ENCODE measurements at regions not wholly inside any gene's neighbourhood (a gene's known extent, or its start where the extent isn't known, plus 50 kb on each side); places are given as distances from the start of the nearest gene placed in this dataset.

DNA sequence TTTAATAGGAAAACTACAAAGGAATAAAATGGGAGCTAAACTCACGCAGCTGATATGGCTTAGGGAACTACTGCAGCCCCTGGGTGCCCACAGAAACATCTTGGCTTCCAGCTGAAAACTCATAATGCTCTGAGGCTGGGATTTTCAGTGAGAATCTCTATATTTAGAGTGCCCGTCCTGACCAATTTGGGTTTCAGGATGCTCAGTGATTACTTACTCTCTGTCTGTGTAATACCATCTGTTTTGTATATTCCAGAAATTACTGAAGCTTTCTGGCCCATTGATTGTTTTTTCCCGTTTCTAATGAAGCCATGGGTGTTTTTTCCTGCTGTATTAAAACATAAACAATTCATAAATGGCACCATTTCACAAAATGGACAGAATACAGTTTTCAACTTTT is 50.6 kb upstream of the ZNF385D start:
- Histone ChIP-seq H3K4me3 (ENCODE audit: low read length) (no peak overlapping the region), H3K27me3 (ENCODE audit: control insufficient read depth in 1 of 2, insufficient read depth in 2 of 2, low read length in 2 of 2) (no peaks in the 10 kb centered on the region), H3K9me3 (ENCODE audit: control insufficient read depth in 1 of 2, insufficient read depth in 1 of 2, low read length in 2 of 2) (peaks cover 4 to 8% of the 10 kb centered on the region in 2 experiments), H3K27ac (ENCODE audit: low read depth in 1 of 2, low read length in 2 of 2) (no peak overlapping the region), H3K36me3 (ENCODE audit: insufficient read depth, low read length) (no peaks in the 10 kb centered on the region), H3K4me1 (ENCODE audit: insufficient read depth, low read length) (no peaks in the 10 kb centered on the region)
- no peak overlapping the region for H3K4me3 Mint-ChIP-seq
- H3K9me3 Mint-ChIP-seq, result peaks cover 9% of the 10 kb centered on the region
- ChIA-PET POLR2A (no interaction called here), CTCF (no interaction called here)
- ATAC-seq (ENCODE audit: poor library complexity) (no peak), DNase-seq (no peak)
- H3K4me1 Mint-ChIP-seq (ENCODE audit: low read depth), result no peaks in the 10 kb centered on the region
- TF ChIP-seq CTCF (IDR thresholded peaks at IDR 0.05), result no peak
- no peaks in the 10 kb centered on the region for H3K27me3 Mint-ChIP-seq
- intact Hi-C loops (cut with DNase I, micrococcal nuclease), result no loop called here
- H3K36me3 Mint-ChIP-seq (ENCODE audit: low read depth), result no peaks in the 10 kb centered on the region
- H3K27ac Mint-ChIP-seq, result no peak overlapping the region

- ChIA-PET POLR2A (no interaction called here), CTCF (no interaction called here)
- peaks cover 0 to 4% of the 10 kb centered on the region in 2 experiments for H3K9me3 ChIP-seq (ENCODE audit: control insufficient read depth in 1 of 2, insufficient read depth in 1 of 2, low read length in 2 of 2)
- intact Hi-C loops (cut with DNase I, micrococcal nuclease), result no loop called here
- ATAC-seq (ENCODE audit: poor library complexity) (no peak), DNase-seq (no peak)
- no peaks in the 10 kb centered on the region for H3K36me3 ChIP-seq (ENCODE audit: insufficient read depth, low read length)
- Mint-ChIP-seq H3K9me3 (peaks cover 5% of the 10 kb centered on the region), H3K36me3 (ENCODE audit: low read depth) (no peaks in the 10 kb centered on the region), H3K4me1 (ENCODE audit: low read depth) (no peaks in the 10 kb centered on the region), H3K4me3 (no peak overlapping the region), H3K27ac (no peak overlapping the region), H3K27me3 (no peaks in the 10 kb centered on the region)
- H3K4me3 ChIP-seq (ENCODE audit: low read length), result no peak overlapping the region
- TF ChIP-seq CTCF (IDR thresholded peaks at IDR 0.05), result no peak
- no peaks in the 10 kb centered on the region for H3K4me1 ChIP-seq (ENCODE audit: insufficient read depth, low read length)
- no peak overlapping the region for H3K27ac ChIP-seq (ENCODE audit: low read depth in 1 of 2, low read length in 2 of 2)
- no peaks in the 10 kb centered on the region for H3K27me3 ChIP-seq (ENCODE audit: control insufficient read depth in 1 of 2, insufficient read depth in 2 of 2, low read length in 2 of 2)
Measured at GRCh38 chr3:21803604-21804003, 52.6 kb upstream of the ZNF385D start.

GRCh38 chr3:21804330-21804729 is 53.3 kb upstream of the ZNF385D start:
- CTCF ChIA-PET, result no interaction called here
- H3K9me3 Mint-ChIP-seq, result peaks cover 1% of the 10 kb centered on the region

More at GRCh38 chr3:21804330-21804729, 53.3 kb upstream of the ZNF385D start:
- H3K4me3 Mint-ChIP-seq, result no peak overlapping the region
- TF ChIP-seq CTCF (IDR thresholded peaks at IDR 0.05), result no peak
- no peaks in the 10 kb centered on the region for H3K36me3 Mint-ChIP-seq (ENCODE audit: low read depth)
- ATAC-seq (ENCODE audit: poor library complexity), result no peak
- no peak overlapping the region for H3K27ac ChIP-seq (ENCODE audit: low read depth in 1 of 2, low read length in 2 of 2)
- no peaks in the 10 kb centered on the region for H3K27me3 ChIP-seq (ENCODE audit: control insufficient read depth in 1 of 2, insufficient read depth in 2 of 2, low read length in 2 of 2)
- peaks cover 0 to 4% of the 10 kb centered on the region in 2 experiments for H3K9me3 ChIP-seq (ENCODE audit: control insufficient read depth in 1 of 2, insufficient read depth in 1 of 2, low read length in 2 of 2)
- no peak overlapping the region for H3K27ac Mint-ChIP-seq
- H3K4me3 ChIP-seq (ENCODE audit: low read length), result no peak overlapping the region
- no peaks in the 10 kb centered on the region for H3K27me3 Mint-ChIP-seq
- no peaks in the 10 kb centered on the region for H3K4me1 ChIP-seq (ENCODE audit: insufficient read depth, low read length)
- DNase-seq, result no peak
- intact Hi-C loops (cut with DNase I, micrococcal nuclease), result no loop called here
- POLR2A ChIA-PET, result no interaction called here
- no peaks in the 10 kb centered on the region for H3K4me1 Mint-ChIP-seq (ENCODE audit: low read depth)
- H3K36me3 ChIP-seq (ENCODE audit: insufficient read depth, low read length), result no peaks in the 10 kb centered on the region

Data from CD4-positive, alpha-beta T cell (primary cell).